T-helper 2 cell treated with Interferon-gamma antibody and Interleukin-4, amounts not matched to agents 100 ng/mL and 5 ng/mL, for 36 hours (primary cell): ENCODE measurements at regions not wholly inside any gene's neighbourhood (a gene's known extent, or its start where the extent isn't known, plus 50 kb on each side); places are given as distances from the start of the nearest gene placed in this dataset.

Source experiments
- intact Hi-C: fragments of 100-400 bp; cut with micrococcal nuclease; formaldehyde crosslinking; loops from one replicate; pipeline ENCODE4 v1.15.1; 2023

DNA sequence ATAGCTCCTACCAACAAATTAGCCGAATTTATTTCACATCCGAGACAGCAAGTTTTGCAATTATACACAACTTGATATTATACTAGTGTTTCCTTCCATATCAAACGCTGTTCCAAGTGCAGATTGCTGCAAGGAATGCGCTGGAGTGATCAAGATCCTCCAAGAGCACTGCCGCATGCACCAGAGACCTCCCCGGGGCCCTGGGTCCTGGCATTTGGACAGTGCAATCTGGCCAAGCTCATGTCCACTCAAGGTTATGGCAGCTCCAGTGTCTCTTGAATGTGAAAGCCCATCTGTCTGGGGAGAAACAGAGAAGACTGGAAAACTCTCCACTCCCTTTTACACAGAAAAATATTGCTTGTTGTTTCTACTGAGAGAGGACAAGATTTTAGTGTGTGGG lies 111.9 kb downstream of the HSPH1 start:
- intact Hi-C loops: loop anchor here (5.0 to 10.0 kb wide), 4 partner anchors 85 to 585 kb away; partner anchors contain the start of gene HMGB1

DNA sequence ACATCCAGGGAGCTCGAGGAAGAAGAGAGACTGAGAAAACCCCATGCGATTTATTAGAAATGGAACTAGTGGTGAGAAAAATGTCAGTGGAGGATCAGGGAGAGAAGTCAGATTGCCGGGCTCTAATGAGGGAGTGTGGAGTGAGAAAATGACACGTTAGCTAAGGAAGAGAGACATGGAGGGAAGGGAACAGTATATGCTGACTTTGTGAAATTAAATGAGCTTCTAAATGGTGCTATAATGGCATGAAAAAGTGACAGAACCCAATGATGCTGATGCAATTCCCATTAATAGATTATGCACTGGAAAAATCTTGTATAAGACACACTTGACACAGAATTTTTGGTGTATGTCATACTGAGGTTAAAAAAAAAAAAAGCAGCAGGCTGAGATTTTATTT lies 112.6 kb downstream of the HSPH1 start:
- intact Hi-C loops: loop anchor here (5.0 to 10.0 kb wide), 4 partner anchors 86 to 584 kb away; partner anchors contain the start of gene HMGB1

DNA sequence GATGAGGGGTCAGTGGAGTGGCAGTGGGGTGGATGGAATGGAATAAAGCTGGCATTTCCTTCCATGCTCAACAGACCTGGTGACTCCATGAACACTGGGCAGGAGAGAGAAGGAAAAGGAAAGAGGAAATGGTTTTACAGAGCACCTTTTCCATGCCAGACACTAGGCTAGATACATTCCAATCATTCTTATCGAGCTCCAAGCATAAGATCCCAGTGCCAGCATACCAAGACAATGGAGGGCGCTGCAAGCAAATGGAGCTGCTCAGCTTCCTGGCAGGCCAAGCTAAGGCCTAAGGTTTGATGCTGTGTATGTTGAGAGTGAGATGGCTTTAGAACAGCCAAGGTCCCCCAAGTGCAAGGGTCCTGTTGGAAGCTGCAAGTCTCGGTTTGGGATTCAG lies 113.2 kb downstream of the HSPH1 start:
- intact Hi-C loops: loop anchor here (5.0 to 10.0 kb wide), 4 partner anchors 86 to 584 kb away; partner anchors contain the start of gene HMGB1

DNA sequence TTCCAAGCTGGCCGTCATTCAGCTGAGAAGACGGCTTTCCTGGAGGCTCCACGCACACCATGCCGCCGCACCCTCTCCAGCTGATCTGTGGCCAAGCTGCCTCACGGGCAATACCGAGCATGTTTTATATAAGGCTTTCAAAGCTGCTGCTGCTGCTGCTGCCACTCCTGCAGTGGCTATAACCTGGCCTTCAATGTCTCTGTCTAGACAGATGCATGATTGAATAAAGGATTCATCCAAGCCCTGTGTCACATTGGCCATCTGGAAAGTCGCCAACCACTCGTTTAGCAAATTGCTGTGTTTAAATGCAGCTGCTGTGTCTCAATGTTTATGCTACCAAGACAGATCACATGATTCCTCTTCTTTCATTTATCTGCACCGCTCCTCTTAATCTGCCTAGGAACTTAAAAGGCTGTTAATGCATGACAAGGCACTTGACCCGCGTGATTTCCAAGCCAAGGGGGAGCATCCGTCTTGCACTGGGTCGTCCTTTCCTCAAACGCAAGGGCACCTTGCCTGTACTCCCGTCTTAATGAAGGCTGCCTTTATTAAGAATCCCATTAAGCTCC lies 114.3 kb downstream of the TEX26 start:
- intact Hi-C loops: loop anchor here (5.0 to 10.0 kb wide), 4 partner anchors 88 to 582 kb away; partner anchors contain the start of gene HMGB1

DNA sequence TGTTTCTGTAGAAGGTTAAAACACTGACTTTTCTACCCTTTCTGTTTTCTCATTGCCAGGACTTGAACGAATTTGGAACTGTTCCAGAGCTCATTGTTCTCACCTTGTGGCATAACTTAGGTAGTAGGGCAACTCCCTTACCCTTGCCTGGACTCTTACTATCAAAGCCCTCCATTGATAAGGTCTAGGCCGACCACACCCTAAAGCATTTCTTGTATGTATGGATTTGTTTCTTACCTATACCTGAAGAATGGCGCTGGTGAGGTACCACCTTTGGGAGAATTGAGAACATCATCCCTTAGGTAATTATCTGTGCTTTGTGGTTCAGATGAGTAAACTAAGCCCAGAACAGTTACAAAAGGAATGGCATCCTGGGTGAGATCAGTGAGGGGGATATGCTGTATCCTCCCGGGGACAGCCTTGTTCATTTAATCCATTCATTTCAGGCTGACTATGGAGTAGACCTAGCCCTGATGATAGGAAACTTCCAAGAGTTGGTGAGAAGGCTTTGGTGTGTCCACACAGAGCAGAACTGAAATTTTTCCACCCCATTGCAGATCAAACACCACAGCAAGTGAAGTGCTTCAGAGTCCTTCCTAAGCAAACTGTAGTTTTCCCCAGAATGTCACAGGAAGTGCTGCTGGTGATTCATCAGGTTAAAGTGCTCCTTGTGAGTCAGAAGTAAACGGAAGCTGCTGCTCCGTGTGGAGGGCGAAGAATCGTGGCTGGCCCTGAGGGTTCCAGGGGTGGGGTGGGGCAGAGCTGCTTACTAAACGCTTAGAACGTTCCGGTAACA lies 113.0 kb downstream of the TEX26 start:
- intact Hi-C loops: loop anchor here (5.0 to 10.0 kb wide), 4 partner anchors 89 to 581 kb away; partner anchors contain the start of gene HMGB1

DNA sequence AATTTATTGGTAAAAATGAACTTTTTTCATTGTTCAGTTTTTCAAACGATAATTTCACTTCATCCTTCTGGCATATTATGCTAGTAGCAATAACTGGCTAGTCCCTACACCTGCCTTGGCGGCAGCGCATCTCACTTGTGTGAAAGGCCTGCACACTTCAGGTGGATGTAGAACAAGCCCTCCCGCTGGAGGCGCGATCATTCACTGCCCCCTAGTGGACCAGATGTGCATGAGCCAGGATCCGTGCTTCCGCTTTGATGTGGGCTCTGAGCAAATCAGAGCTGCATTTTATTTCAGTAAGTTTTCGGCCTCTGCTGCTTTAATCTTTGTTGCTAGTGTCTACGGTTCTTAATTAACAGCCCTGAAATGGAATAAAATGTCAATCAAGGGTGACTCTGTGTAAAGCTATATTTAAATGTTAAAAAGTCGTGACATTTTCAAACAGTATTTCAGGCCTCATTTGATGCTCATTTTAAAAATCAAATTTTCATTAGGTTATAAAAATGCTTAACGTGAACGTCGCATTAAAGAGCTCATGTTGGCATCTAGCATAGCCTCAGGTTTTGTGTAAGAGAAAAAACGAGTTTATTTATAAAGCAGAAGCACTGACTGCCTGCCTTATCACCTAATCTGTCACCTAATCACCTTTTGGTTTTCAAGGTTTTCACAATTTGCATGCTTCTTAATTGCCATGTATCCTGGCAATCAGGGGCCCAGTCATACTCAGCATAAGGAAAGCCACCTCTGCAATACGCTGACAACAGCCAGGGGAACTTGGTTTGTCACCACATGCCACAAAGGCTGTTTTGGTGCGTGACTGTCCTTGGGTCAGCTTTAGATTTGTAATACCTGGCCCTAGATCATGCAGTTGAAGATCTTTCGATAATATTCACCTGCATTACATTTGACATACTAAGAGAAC lies 112.2 kb downstream of the TEX26 start:
- intact Hi-C loops: loop anchor here (1.0 to 10.0 kb wide), 7 partner anchors 65 to 580 kb away; partner anchors contain the start of gene HMGB1

DNA sequence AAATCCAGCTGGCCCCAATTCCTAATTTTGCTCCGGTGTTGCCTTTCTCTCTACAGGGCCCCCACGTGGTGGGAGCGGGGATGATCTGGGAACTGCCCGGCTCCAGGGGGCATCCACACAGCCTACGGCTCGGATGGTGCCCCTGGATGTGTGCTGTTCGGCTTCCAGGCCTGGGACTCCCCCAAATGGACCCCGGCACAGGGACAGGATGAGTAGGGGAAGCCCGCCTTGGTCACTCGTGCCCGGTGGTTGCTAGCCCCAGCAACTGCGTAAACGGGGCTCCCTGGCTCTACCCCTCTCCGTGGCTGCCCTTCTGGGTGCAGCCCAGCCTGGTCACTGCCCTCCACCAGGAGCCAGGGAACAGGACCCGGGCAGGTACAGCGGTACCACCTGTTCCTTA lies 111.5 kb downstream of the TEX26 start:
- intact Hi-C loops: loop anchor here (1.0 to 10.0 kb wide), 6 partner anchors 65 to 579 kb away; partner anchors contain the start of gene HMGB1

DNA sequence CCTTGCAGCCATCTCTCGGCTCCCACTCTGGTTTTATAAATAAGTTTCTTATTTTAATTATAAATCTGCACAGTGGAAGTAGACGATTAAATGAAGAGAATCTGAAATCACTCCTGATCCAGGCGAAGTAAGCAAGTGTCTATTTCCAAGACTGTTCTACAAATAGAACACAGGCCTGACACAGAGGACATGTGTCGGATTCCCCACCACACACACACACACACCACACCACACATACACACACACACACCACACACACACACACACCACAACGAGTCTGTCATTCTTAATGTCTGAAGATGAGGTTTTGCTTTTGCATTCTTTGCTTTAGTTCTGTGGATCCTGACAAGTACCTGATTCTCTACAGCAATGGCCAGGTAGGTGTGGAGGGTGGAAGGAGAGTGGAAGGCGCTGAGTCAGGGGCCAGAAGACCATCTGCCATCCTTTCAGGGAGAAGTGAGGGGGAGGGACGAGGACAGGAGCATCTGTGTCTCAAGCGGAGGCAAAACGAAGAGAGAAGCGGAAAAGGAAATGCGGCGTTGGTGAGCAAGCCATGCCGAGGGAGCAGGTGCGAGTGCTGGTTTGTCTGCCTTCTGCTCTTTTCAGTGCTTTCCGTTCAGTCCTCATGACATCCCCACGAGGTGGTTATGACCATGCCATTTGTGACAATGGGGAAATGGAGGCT lies 110.2 kb downstream of the TEX26 start:
- intact Hi-C loops: loop anchor here (5.0 to 10.0 kb wide), 4 partner anchors 92 to 578 kb away; partner anchors contain the start of gene HMGB1

DNA sequence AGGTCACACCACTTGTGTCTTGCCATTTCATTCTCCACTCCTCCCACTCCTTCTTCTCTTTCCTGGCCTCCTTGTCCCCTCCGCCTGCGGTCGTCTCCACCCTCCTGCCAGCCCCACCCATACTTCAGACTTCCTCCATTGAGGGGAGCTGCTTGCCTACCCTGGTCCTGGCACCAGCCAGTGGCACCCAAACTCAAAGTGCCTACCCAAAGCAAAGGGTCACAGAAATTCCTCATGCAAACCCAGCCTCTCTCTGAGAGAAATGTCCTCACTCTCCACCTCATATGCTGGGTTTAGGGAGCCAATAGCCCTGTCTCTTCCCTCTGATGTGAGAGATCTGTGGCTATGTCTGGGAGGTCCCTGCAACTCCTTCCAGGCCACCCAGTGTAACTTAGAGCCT lies 109.6 kb downstream of the TEX26 start:
- intact Hi-C loops: loop anchor here (5.0 to 10.0 kb wide), 4 partner anchors 93 to 577 kb away; partner anchors contain the start of gene HMGB1

DNA sequence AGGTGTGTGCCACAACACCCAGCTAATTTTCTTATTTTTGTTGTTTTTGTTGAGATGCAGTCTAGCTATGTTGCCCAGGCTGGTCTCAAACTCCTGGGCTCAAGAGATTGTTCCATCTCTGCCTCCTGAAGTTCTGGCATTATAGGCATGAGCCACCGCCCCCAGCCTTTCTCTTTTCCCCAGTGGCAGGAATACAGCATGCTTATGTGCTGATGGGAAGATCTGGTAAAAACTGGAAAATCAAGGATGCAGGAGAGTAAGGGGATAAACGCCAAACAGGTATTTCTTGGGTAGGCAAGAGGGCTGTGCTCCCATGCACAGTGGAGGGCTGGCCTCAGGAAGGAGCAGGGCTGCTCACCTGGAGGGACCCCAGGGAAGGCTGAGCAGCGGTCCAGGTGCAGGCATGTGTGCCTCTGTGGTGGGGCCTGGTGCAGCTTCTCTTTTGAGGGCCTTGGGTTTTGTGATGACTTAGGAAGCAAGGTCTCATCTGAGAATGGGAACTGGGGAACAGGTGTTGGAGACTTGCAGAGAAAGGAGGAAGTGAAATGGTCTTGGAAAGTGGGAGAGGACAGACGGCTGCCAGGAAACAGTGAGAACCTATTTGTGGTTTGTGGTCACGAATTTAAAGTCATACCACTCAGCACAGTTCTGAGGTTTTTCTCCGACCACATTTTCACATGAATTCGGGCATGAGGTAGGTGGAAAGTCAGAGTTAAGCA lies 106.5 kb downstream of the TEX26 start:
- intact Hi-C loops: no loop called here

DNA sequence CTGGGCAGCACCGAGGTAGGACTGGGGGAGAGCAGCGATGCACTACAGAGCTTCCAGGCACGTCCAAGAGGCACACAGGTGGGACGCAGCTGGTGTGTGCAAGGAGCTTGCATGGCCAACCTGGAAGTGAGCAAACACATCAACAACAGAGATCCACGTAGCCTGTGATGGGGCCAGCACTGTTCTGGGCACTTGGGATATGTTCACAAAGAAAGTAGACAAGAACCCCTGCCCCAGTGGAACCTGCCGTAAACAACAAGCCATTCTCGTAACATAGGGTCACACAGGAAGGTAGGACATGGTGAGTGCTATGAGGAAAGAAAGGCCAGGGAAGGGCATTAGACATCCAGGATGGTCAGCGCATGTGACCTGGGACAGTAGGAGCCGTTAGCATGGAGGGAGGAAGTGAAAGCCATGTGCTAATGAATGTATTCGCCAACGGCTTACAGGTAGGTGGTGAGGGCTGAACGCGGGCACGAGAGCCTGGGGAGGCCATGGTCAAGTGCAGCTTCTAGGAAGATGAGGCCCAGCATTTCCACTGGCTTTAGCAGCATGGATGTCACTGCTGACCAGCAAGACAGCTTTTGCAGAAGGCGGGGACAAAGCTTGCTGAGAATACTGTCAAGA lies 105.5 kb downstream of the TEX26 start:
- intact Hi-C loops: no loop called here

DNA sequence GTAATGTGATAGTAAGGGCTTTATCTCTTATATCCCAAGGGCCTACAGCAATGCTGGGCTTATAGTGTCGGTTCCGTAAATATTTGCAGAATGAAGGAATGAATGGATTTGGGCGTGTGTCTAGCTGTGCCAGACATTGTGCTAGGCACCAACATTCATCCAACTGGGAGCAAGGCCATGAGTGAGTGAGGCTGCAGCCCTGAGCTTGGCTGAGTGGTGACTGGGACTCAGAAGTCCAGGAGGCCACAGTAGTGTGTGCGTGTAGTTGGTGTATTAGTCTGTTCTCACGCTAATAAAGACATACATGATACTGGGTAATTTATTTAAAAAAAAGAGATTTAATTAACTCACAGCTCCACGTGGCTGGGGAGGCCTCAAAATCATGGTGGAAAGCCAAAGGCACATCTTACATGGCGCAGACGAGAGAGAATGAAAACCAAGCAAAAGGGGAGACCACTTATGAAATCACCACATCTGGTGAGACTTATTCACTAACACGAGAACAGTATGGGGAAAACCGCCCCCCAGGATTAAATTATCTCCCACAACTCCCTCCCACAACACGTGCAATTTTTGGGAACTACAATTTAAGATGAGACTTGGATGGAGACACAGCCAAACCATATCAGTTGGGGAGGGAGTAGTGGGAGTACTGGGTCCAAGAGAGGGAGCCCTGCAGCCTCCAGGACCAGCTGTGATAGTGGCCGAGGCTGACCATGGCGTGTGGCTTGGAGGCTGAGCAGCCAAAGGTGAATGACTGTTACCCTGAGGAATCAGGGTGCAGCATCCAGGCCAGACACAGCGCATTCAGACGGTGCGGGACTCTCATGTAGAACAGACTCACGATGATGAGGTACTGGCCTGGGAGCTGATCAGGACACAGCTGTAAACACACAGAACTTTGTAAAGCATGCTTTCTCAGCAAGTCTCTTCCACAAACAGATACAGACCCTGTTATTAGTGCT lies 104.6 kb downstream of the TEX26 start:
- intact Hi-C loops: no loop called here

DNA sequence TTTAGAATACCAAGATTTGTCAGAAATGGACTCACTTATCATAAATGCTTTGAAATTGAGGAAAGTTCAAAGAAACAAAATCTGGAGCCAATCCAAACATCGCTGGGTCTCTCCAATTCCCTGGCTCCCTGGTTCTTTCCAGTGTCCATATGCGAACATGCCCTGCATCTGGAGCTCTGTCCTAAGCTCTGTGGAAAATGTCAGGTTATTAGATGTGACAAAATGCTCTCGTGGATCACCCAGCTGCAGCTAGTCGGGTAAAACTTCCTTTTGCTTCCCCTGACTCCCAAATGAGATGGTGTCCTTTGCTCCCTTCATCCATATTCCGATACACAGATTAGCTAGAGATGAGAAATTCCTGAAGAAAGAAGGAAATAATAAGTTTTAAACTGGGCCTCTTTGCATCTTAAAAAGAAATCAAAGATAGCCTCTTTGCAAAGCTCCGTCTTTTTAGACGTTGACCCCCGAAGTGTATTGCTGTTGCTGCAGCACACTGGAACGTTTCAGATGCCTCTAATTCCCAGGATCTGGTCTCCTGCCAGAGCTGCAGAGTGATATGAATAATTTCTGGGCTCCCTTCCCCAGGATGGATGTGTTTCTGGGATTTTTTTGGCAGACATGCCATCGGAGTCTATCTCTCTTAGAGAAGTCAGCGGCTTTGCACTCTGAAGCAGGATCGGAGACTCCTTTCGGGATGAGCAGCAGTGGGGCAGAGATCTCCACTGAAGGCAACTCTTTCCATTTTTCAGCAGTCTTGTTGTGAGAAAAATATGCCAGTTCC lies 102.9 kb downstream of the TEX26 start:
- intact Hi-C loops: no loop called here

DNA sequence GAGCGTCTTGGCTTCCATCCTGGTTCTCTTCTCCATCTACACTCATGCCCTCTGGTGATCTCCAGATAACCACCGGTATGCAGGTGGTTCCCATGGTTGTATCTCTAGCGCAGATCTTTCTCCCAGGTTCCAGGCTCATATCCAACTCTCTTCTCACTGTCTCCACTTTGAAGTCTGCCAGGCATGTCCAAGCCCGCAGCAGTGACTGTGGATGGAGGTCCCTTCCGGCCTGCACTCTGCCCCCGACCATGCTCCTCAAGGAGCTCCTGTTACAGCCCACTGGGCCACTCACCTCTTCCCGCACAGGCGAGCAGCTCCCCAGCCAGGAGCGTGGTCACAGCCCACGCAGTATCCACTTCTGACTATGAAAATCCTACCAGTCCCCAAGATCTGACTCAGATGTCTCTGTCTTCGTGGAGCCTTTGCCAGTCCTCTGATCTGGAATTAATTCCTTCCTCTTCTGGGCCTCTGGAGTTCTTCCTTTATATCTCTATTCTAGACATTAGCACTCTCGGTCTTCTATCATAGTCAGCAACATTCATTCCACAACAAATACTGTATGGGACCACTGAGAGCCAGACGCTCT lies 100.2 kb downstream of the TEX26 start:
- intact Hi-C loops: no loop called here

DNA sequence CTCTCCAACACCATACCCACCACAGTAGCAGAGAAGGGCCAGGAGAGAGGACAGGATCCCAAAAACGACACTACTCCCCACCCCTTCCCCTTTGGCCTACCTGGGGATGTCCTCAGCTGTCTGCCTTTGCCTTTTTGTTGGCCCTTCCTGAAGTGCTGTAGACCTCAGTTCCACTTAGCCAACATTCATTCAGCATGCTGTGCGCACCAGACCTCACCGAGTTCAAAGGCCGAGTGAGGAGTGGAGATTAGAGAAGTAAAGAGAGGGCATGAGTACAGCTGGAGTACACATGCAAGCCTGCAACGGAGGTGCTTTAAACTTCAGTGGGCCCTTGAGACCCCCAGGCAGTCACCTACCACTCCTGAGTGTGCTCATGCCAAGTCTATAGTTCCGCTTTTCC lies 99.0 kb downstream of the TEX26 start:
- intact Hi-C loops: no loop called here

DNA sequence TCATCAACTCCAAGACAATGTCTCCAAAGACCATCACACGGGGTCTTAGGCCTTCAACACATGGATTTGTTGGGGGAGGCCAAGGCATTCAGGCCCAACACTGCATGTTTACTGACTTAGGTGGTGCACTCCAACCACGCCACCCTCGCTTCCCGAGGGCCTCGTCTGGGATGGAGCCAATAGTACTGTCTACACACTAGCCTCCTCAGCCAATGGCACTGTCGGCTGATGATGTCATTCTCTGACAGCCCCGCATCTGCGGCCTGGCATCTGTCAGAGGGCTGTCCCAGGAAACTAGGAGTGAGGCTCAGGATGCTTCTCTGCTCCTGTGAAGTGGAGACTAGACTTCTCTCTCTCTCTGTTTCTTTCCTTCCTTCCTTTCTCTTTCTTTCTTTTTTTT lies 96.6 kb downstream of the TEX26 start:
- intact Hi-C loops: no loop called here

DNA sequence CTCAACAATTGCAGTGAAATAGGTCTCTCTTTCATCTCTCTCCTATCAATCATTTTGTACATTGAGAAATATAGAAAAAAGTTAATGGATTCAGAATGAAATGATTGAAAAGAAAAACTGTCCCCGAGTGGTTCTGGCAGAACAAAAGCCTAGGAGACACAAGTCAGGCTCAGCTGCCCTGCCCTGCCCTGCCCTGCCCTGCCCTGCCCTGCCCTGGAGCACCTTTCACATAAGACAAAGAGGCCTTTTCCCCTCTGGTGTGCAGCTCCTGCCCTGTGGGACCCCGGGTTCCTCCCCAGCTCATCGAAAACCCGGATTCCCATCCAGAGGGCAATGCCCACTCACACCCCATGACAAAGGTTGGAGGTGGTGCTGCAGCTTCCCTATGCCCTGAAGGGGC lies 94.7 kb downstream of the TEX26 start:
- intact Hi-C loops: no loop called here
